ENCODE measurements at regions not wholly inside any gene's neighbourhood (a gene's known extent, or its start where the extent isn't known, plus 50 kb on each side); places are given as distances from the start of the nearest gene placed in this dataset.

DNA sequence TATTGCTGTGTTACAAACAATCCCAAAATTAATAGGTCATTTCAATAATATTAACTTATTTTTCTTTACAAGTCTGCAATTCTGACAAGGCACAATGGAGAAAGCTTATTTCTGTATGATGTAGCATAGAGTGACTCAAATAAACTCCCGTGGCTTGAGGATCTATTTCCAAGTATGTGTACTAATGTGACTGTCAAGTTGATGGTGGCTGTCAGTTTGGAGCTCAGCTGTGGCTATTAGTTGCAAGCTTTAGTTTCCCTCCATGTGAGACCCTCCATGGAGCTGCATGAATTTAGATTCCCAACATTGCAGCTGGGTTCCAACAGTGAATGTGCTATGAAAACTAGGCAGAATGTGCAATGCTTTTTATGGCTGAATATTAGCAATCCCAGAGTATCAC is 515.5 kb upstream of the GBE1 start:
- Histone ChIP-seq H2AFZ (no peak overlapping the region), H3K27me3 (ENCODE audit: insufficient read depth) (no peaks in the 10 kb centered on the region), H3K4me3 (no peak overlapping the region), H4K20me1 (replicated peaks; ENCODE audit: insufficient read depth) (no peaks in the 10 kb centered on the region), H3K27ac (ENCODE audit: low read depth) (no peak overlapping the region), H3K36me3 (ENCODE audit: insufficient read depth) (no peaks in the 10 kb centered on the region), H3F3A (replicated peaks; ENCODE audit: low read depth) (no peaks in the 10 kb centered on the region), H3K79me2 (replicated peaks; ENCODE audit: insufficient read depth) (no peaks in the 10 kb centered on the region), H3K4me1 (ENCODE audit: insufficient read depth) (no peaks in the 10 kb centered on the region), H3K9me2 (ENCODE audit: insufficient read depth) (peaks cover 6% of the 10 kb centered on the region; the same call in 1 of the 2 replicates), H3K4me2 (no peak overlapping the region)
- Mint-ChIP-seq H3K27ac (no peak overlapping the region), H3K9me3 (peaks cover 14% of the 10 kb centered on the region), H3K4me1 (no peaks in the 10 kb centered on the region), H3K27me3 (ENCODE audit: insufficient read depth, low read depth, poor library complexity) (no peaks in the 10 kb centered on the region), H3K36me3 (ENCODE audit: low read depth) (peaks cover 10% of the 10 kb centered on the region; the same call in 2 of the 3 replicates), H3K4me3 (no peak overlapping the region)
- DNase-seq (ENCODE audit: low spot score) (no peak), ATAC-seq (no peak)
- TF ChIP-seq ZNF331 (CRISPR knock-in tag; IDR thresholded peaks at IDR 0.05; ENCODE audit: low read depth): no peak

DNA sequence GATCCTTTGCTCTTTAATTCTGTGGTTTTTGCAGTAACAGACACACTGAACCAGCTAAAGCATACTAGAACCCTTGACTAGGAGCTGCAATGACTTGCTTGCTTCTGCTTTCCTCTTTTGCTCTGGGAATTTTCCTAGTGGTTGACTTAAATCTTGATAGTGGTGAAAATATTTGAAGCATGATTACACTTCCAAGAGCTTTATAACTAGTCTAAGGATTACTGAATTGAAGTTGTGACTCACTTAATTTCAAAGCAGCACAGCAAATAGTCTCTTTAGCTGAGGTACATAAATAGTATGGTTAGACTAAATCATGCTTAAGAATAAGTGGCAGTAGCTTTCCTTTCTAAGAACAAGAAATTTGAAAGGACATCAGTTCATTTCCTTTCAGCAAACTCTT is 513.5 kb upstream of the GBE1 start:
- H3K27me3 ChIP-seq (ENCODE audit: insufficient read depth): no peaks in the 10 kb centered on the region
- no peaks in the 10 kb centered on the region for H3K27me3 Mint-ChIP-seq (ENCODE audit: insufficient read depth, low read depth, poor library complexity)
- peaks cover 33% of the 10 kb centered on the region for H3K9me3 Mint-ChIP-seq
- H2AFZ ChIP-seq: no peak overlapping the region
- no peaks in the 10 kb centered on the region for H3K79me2 ChIP-seq (replicated peaks; ENCODE audit: insufficient read depth)
- no peaks in the 10 kb centered on the region for H4K20me1 ChIP-seq (replicated peaks; ENCODE audit: insufficient read depth)
- no peaks in the 10 kb centered on the region for H3K36me3 ChIP-seq (ENCODE audit: insufficient read depth)
- no peak for DNase-seq (ENCODE audit: low spot score)
- no peak for TF ChIP-seq EZH2phosphoT487 (IDR thresholded peaks at IDR 0.05; ENCODE audit: unreplicated experiment)
- no peak for TF ChIP-seq CREB1 (CRISPR knock-in tag; IDR thresholded peaks at IDR 0.05; ENCODE audit: low read depth)
- no peak for TF ChIP-seq ZNF114 (CRISPR knock-in tag; IDR thresholded peaks at IDR 0.05)
- TF ChIP-seq ETS1 (IDR thresholded peaks at IDR 0.05): no peak
- TF ChIP-seq EZH2 (IDR thresholded peaks at IDR 0.05; ENCODE audit: low read depth, unreplicated experiment): no peak
- ATAC-seq: no peak
- H3K9me2 ChIP-seq (ENCODE audit: insufficient read depth): peaks cover 6% of the 10 kb centered on the region; the same call in 1 of the 2 replicates
- peaks cover 30% of the 10 kb centered on the region for H3K36me3 Mint-ChIP-seq (ENCODE audit: low read depth)
- no peak overlapping the region for H3K27ac Mint-ChIP-seq
- no peak overlapping the region for H3K27ac ChIP-seq (ENCODE audit: low read depth)
- H3K4me3 ChIP-seq: no peak overlapping the region
- H3K4me3 Mint-ChIP-seq: no peak overlapping the region
- H3K4me2 ChIP-seq: no peak overlapping the region
- no peaks in the 10 kb centered on the region for H3K4me1 ChIP-seq (ENCODE audit: insufficient read depth)
- no peaks in the 10 kb centered on the region for H3K4me1 Mint-ChIP-seq
- H3F3A ChIP-seq (replicated peaks; ENCODE audit: low read depth): no peaks in the 10 kb centered on the region

- Mint-ChIP-seq H3K36me3 (ENCODE audit: low read depth) (peaks cover 17% of the 10 kb centered on the region), H3K27ac (no peak overlapping the region), H3K27me3 (ENCODE audit: insufficient read depth, low read depth, poor library complexity) (peaks cover 2% of the 10 kb centered on the region), H3K4me3 (no peak overlapping the region), H3K4me1 (peaks cover 13% of the 10 kb centered on the region; the same call in 2 of the 3 replicates), H3K9me3 (peaks cover 17% of the 10 kb centered on the region)
- Histone ChIP-seq H4K20me1 (replicated peaks; ENCODE audit: insufficient read depth) (no peaks in the 10 kb centered on the region), H3K4me3 (no peak overlapping the region), H3K79me2 (replicated peaks; ENCODE audit: insufficient read depth) (no peaks in the 10 kb centered on the region), H3K9me2 (ENCODE audit: insufficient read depth) (no peaks in the 10 kb centered on the region), H3K4me2 (no peak overlapping the region), H2AFZ (no peak overlapping the region), H3F3A (replicated peaks; ENCODE audit: low read depth) (no peaks in the 10 kb centered on the region), H3K27ac (ENCODE audit: low read depth) (no peak overlapping the region), H3K4me1 (ENCODE audit: insufficient read depth) (peaks cover 11% of the 10 kb centered on the region; the same call in 1 of the 2 replicates), H3K36me3 (ENCODE audit: insufficient read depth) (no peaks in the 10 kb centered on the region), H3K27me3 (ENCODE audit: insufficient read depth) (no peaks in the 10 kb centered on the region)
- DNase-seq (ENCODE audit: low spot score): no peak
- ATAC-seq: no peak
- TF ChIP-seq ZNF462 (CRISPR knock-in tag; IDR thresholded peaks at IDR 0.05): no peak
- TF ChIP-seq ZNF114 (CRISPR knock-in tag; IDR thresholded peaks at IDR 0.05): no peak
- no peak for TF ChIP-seq CTCF (conservative IDR thresholded peaks at IDR 0.05; ENCODE audit: low read depth in 2 of 2)
- TF ChIP-seq ZNF331 (CRISPR knock-in tag; IDR thresholded peaks at IDR 0.05; ENCODE audit: low read depth): no peak
These were observed 504.3 kb upstream of the GBE1 start for GRCh38 chr3:82265747-82266146.
